IMR-90 (cell line): ENCODE measurements at regions not wholly inside any gene's neighbourhood (a gene's known extent, or its start where the extent isn't known, plus 50 kb on each side); places are given as distances from the start of the nearest gene placed in this dataset.

Source experiments
- ATAC-seq: fragments of 200-7000 bp; cut with Tn5 transposase; 2 replicates; pipeline ENCODE4 v1.9.1; 2020; ENCODE audit warnings: low read depth, mild to moderate bottlenecking, moderate library complexity
- BruUV-seq: library from RNA; stranded (reverse); fragments of 400-500 nt; replicated peaks from 2 replicates; lab custom pipeline; 2021; lab: Mats Ljungman, UMichigan
- CTCF ChIA-PET: fragments of 300-600 bp; formaldehyde crosslinking; extraction: SDS; loops from one replicate; lab custom pipeline; 2021; ENCODE audit warnings: antibody characterized with exemption; lab: Yijun Ruan, JAX
- POLR2A ChIA-PET: fragments of 300-600 bp; sonication (Branson Sonifier 250); formaldehyde crosslinking; loops from one replicate; lab custom pipeline; 2022; ENCODE audit warnings: antibody characterized with exemption; ENCODE audit not compliant: unreplicated experiment; lab: Charles Lee
- DNase-seq: peaks from one replicate; pipeline ENCODE4 v3.0.0; 2013
- H2AFZ ChIP-seq: replicated peaks from 2 replicates; pipeline ENCODE3; 2013; ENCODE audit warnings: low read length, mild to moderate bottlenecking; ENCODE audit not compliant: poor library complexity
- H2AK5ac ChIP-seq: 2 replicates; pipeline ENCODE4 v1.6.1; 2013; ENCODE audit warnings: low read depth, low read length, inconsistent platforms
- H2AK9ac ChIP-seq: replicated peaks from 2 replicates; pipeline ENCODE3; 2013; ENCODE audit warnings: mild to moderate bottlenecking, low read depth, low read length, moderate library complexity; ENCODE audit not compliant: poor library complexity
- H2BK120ac ChIP-seq: 2 replicates; pipeline ENCODE4 v1.6.1; 2013; ENCODE audit warnings: low read depth, low read length, inconsistent platforms
- H2BK15ac ChIP-seq: 3 replicates; pipeline ENCODE4 v1.6.1; 2013; ENCODE audit warnings: low read depth, low read length, inconsistent platforms
- H2BK20ac ChIP-seq: 2 replicates; pipeline ENCODE4 v1.6.1; 2013; ENCODE audit warnings: low read depth, mild to moderate bottlenecking, inconsistent platforms, low read length, moderate library complexity
- H2BK5ac ChIP-seq: 2 replicates; pipeline ENCODE4 v1.6.1; 2013; ENCODE audit warnings: mild to moderate bottlenecking, low read depth, low read length, inconsistent platforms; ENCODE audit not compliant: poor library complexity, severe bottlenecking
- H3K14ac ChIP-seq: replicated peaks from 2 replicates; pipeline ENCODE4 v1.6.1; 2013; ENCODE audit warnings: low read depth, low read length, inconsistent platforms
- H3K18ac ChIP-seq: 2 replicates; pipeline ENCODE4 v1.6.1; 2013; ENCODE audit warnings: low read depth, low read length, control low read depth
- H3K23ac ChIP-seq: 2 replicates; pipeline ENCODE4 v1.6.1; 2013; ENCODE audit warnings: low read depth, low read length, inconsistent platforms
- H3K27ac ChIP-seq: 2 replicates; pipeline ENCODE4 v1.5.1; 2013; ENCODE audit warnings: mild to moderate bottlenecking, control low read depth, low read length; ENCODE audit not compliant: insufficient read depth
- H3K27me3 ChIP-seq: 2 replicates; pipeline ENCODE4 v1.6.1; 2013; ENCODE audit warnings: low read length; ENCODE audit not compliant: control insufficient read depth, insufficient read depth
- H3K36me3 ChIP-seq: 2 replicates; pipeline ENCODE4 v1.6.1; 2013; ENCODE audit warnings: low read length, mixed read lengths; ENCODE audit not compliant: control insufficient read depth, insufficient read depth
- H3K4ac ChIP-seq: 2 replicates; pipeline ENCODE4 v1.6.1; 2013; ENCODE audit warnings: low read depth, low read length, inconsistent platforms
- H3K4me1 ChIP-seq: 2 replicates; pipeline ENCODE4 v1.6.1; 2013; ENCODE audit warnings: low read length, mixed read lengths; ENCODE audit not compliant: control insufficient read depth, insufficient read depth
- H3K4me2 ChIP-seq: 2 replicates; pipeline ENCODE4 v1.6.1; 2013; ENCODE audit warnings: low read depth, mild to moderate bottlenecking, control low read depth, low read length, moderate library complexity
- H3K4me3 ChIP-seq: 2 replicates; pipeline ENCODE4 v1.5.1; 2013; ENCODE audit warnings: low read depth, mild to moderate bottlenecking, control low read depth, low read length, moderate library complexity; ENCODE audit not compliant: insufficient read depth
- H3K56ac ChIP-seq: 2 replicates; pipeline ENCODE4 v1.6.1; 2013; ENCODE audit warnings: low read length, inconsistent platforms; ENCODE audit not compliant: insufficient read depth; ENCODE audit errors: extremely low read depth
- H3K79me1 ChIP-seq, 2 experiments: 2 replicates each; pipeline ENCODE4 v1.6.1; 2013; ENCODE audit warnings: low read length in 2 of 2, inconsistent platforms in 1 of 2, low read depth in 1 of 2
- H3K9ac ChIP-seq: 2 replicates; pipeline ENCODE4 v1.6.1; 2013; ENCODE audit warnings: low read depth, low read length, control low read depth
- H3K9me1 ChIP-seq: 2 replicates; pipeline ENCODE4 v1.6.1; 2013; ENCODE audit warnings: low read length, inconsistent platforms; ENCODE audit not compliant: insufficient read depth
- H3K9me3 ChIP-seq: 2 replicates; pipeline ENCODE4 v1.6.1; 2013; ENCODE audit warnings: low read length; ENCODE audit not compliant: control insufficient read depth, insufficient read depth
- H4K20me1 ChIP-seq: 2 replicates; pipeline ENCODE4 v1.6.1; 2013; ENCODE audit warnings: low read length, inconsistent platforms; ENCODE audit not compliant: insufficient read depth
- H4K5ac ChIP-seq: 2 replicates; pipeline ENCODE4 v1.6.1; 2013; ENCODE audit warnings: mild to moderate bottlenecking, low read depth, low read length, control low read depth
- H4K8ac ChIP-seq, 2 experiments: 2 replicates each; pipeline ENCODE4 v1.6.1; 2013; ENCODE audit warnings: low read depth in 2 of 2, low read length in 2 of 2, control low read depth in 1 of 2, inconsistent platforms in 1 of 2
- H4K91ac ChIP-seq: 2 replicates; pipeline ENCODE4 v1.6.1; 2013; ENCODE audit warnings: low read depth, low read length, inconsistent platforms; ENCODE audit not compliant: insufficient read depth
- CTCF ChIP-seq: conservative IDR thresholded peaks from 2 replicates; pipeline ENCODE4 v1.5.1; 2012; ENCODE audit warnings: mild to moderate bottlenecking, low read depth, low read length, improper control_type of control experiment
- FOS ChIP-seq: fragments of 150-350 bp; IDR thresholded peaks from 2 replicates; pipeline ENCODE4 v1.6.1; 2016; ENCODE audit warnings: low read depth, low read length
- MAZ ChIP-seq: IDR thresholded peaks from 2 replicates; pipeline ENCODE4 v1.6.1; 2012; ENCODE audit warnings: low read depth, mild to moderate bottlenecking, low read length, improper control_type of control experiment, moderate library complexity, borderline replicate concordance
- RFX5 ChIP-seq: IDR thresholded peaks from 2 replicates; pipeline ENCODE4 v1.8.0; 2012; ENCODE audit warnings: low read depth, mild to moderate bottlenecking, low read length, moderate library complexity
- dilution Hi-C: fragments of 300-500 bp; cut with HindIII; formaldehyde crosslinking; loops from one replicate; pipeline ENCODE4 v1.14.3; 2018; ENCODE audit warnings: low sequenced_read_pairs; ENCODE audit not compliant: unreplicated experiment
- in situ Hi-C: fragments of 300-500 bp; cut with MboI; formaldehyde crosslinking; loops from 3 replicates; pipeline ENCODE4 v1.14.3; 2019; ENCODE audit warnings: low sequenced_read_pairs, inconsistent platforms, mixed read lengths
- intact Hi-C: fragments of 100-400 bp; cut with micrococcal nuclease; formaldehyde crosslinking; loops from 2 replicates; pipeline ENCODE4 v1.10.0; 2022

- Histone ChIP-seq H3K18ac (no peak overlapping the region), H3K23ac (no peak overlapping the region), H3K4ac (no peak overlapping the region), H3K4me3 (no peak overlapping the region), H4K5ac (no peak overlapping the region), H4K91ac (no peak overlapping the region), H4K20me1 (no peaks in the 10 kb centered on the region), H3K4me1 (no peaks in the 10 kb centered on the region), H3K14ac (no peak overlapping the region), H3K27ac (no peak overlapping the region), H4K8ac (no peak overlapping the region), H2AK5ac (no peak overlapping the region), H3K79me1 (no peaks in the 10 kb centered on the region), H2BK20ac (no peak overlapping the region), H3K4me2 (no peak overlapping the region), H3K9me1 (no peaks in the 10 kb centered on the region), H2AK9ac (no peak overlapping the region), H2BK15ac (no peak overlapping the region), H3K9me3 (no peaks in the 10 kb centered on the region), H3K36me3 (no peaks in the 10 kb centered on the region), H2AFZ (no peak overlapping the region), H3K9ac (no peak overlapping the region), H2BK5ac (no peak overlapping the region), H3K56ac (no peak overlapping the region), H2BK120ac (no peak overlapping the region), H3K27me3 (no peaks in the 10 kb centered on the region)
- intact Hi-C loops, result no loop called here
- BruUV-seq, result no TSS peak
- dilution Hi-C loops, result no loop called here
- ATAC-seq (no peak), DNase-seq (no peak)
- in situ Hi-C loops, result no loop called here
- no peak for TF ChIP-seq FOS
- TF ChIP-seq MAZ, result no peak
- TF ChIP-seq RFX5, result no peak
- TF ChIP-seq CTCF, result no peak
- POLR2A ChIA-PET, result no interaction called here
- CTCF ChIA-PET, result interaction anchor here (1.2 kb wide), 1 partner anchor 9 kb away, joined by 3 read pairs; no protein-coding TSS in a partner anchor
Measured at GRCh38 chr3:105006164-105006563, 360.5 kb upstream of the ALCAM start.
